ENCODE measurements at regions not wholly inside any gene's neighbourhood (a gene's known extent, or its start where the extent isn't known, plus 50 kb on each side); places are given as distances from the start of the nearest gene placed in this dataset.

DNA sequence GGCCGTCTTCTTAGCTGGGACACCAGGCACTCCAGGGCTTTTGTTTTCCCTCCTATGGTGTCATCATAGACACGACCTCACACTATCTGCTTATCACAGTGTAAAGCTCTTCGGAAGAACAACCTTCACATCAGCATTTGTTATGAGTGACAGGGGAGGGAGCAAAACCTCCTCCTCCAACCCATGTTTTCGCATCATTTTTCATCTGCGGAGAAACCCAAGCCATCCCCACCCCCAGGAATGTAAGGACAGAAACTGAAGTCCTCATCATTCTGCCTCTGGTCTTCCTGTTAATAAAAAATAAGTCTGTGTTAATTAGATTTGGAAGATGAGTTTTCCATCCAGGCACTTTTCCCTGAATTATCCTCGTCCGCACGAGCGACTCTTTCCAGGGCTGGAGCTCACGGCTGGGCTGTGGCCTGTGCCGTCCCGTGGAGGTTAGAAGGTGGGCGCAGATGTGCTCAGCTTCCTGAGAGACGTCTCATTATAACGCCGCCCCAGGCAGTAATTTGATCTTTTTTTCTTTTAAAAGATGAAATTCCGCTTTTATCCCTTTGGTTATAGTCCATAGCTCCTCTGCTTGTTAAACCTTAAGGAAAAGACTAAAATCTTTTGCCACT, 101.6 kb upstream of the TMEM18 start:
- H3K36me3 ChIP-seq, result no peaks in the 10 kb centered on the region
- no peaks in the 10 kb centered on the region for H3K27me3 ChIP-seq
- intact Hi-C loops (cut with DNase I), result no loop called here
- H3K4me3 ChIP-seq, result no peak overlapping the region
- DNase-seq, result no peak
- TF ChIP-seq POLR2A (IDR thresholded peaks at IDR 0.05) (no peak), POLR2AphosphoS5 (IDR thresholded peaks at IDR 0.05) (no peak), EP300 (IDR thresholded peaks at IDR 0.05) (no peak)
- TF ChIP-seq, protein P1, sequence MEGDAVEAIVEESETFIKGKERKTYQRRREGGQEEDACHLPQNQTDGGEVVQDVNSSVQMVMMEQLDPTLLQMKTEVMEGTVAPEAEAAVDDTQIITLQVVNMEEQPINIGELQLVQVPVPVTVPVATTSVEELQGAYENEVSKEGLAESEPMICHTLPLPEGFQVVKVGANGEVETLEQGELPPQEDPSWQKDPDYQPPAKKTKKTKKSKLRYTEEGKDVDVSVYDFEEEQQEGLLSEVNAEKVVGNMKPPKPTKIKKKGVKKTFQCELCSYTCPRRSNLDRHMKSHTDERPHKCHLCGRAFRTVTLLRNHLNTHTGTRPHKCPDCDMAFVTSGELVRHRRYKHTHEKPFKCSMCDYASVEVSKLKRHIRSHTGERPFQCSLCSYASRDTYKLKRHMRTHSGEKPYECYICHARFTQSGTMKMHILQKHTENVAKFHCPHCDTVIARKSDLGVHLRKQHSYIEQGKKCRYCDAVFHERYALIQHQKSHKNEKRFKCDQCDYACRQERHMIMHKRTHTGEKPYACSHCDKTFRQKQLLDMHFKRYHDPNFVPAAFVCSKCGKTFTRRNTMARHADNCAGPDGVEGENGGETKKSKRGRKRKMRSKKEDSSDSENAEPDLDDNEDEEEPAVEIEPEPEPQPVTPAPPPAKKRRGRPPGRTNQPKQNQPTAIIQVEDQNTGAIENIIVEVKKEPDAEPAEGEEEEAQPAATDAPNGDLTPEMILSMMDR (IDR thresholded peaks at IDR 0.05), result no peak
- 81 to 86% methylated on average over 17 of the region's 17 CpGs for WGBS, 2 donors
- H3K9me3 ChIP-seq, result peaks cover 0 to 2% (median 0%) of the 10 kb centered on the region in 4 donors
- H3K4me1 ChIP-seq, result no peaks in the 10 kb centered on the region
- H3K27ac ChIP-seq, result no peak overlapping the region

DNA sequence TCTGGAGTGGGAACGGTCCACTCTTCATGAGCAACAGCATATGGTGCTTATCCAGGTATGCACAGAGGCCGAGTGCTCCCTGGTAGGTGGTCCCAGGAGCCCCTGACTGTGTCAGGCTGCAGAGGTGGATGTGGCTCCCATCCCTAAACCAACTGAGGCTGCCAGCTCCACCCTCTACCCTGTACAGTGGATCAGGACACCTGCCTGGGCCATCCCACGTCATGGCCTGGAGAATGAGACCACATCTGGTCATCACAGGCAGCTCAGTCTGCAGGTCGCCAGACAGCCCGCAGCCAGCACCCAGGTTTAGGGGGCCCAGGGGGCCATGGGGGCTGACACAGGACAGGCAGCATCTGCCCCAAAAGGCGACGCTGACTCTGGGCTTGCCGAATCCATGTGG, 100.3 kb upstream of the TMEM18 start:
- WGBS, 2 donors, result 88 to 91% methylated on average over 8 of the region's 8 CpGs
- TF ChIP-seq, protein P1 (IDR thresholded peaks at IDR 0.05), result no peak
- TF ChIP-seq POLR2A (IDR thresholded peaks at IDR 0.05), result no peak
- no peak for TF ChIP-seq EP300 (IDR thresholded peaks at IDR 0.05)
- TF ChIP-seq POLR2AphosphoS5 (IDR thresholded peaks at IDR 0.05), result no peak
- intact Hi-C loops (cut with DNase I), result no loop called here

DNA sequence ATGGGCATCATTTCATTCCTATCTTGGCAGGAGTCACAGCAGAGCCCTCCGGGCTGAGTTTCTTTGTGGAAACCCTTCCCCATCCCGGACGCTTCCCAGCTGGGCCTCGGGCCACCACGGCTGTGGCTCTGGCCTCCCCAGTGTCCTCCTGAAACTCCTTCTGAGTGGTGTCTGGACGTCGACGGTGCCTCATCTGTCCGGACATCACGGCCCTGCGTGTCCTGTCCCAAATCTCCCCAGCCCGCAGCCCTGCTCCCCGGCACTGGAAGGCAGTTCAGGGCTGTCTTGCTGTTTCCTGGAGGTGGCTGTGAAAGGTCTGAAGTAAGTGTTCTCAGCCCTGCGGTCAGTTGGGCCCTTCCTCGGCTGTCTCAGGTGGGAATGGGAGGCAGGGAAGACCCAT, 99.8 kb upstream of the TMEM18 start:
- Histone ChIP-seq H3K36me3 (no peaks in the 10 kb centered on the region), H3K4me3 (no peak overlapping the region), H3K4me1 (no peaks in the 10 kb centered on the region), H3K9me3 (peaks cover 0 to 2% (median 0%) of the 10 kb centered on the region in 4 donors), H3K27me3 (no peaks in the 10 kb centered on the region), H3K27ac (no peak overlapping the region)
- 80% methylated on average over 15 of the region's 15 CpGs for WGBS, 2 donors
- intact Hi-C loops (cut with DNase I), result no loop called here
- TF ChIP-seq POLR2AphosphoS5 (IDR thresholded peaks at IDR 0.05), result no peak
- no peak for TF ChIP-seq EP300 (IDR thresholded peaks at IDR 0.05)
- no peak for TF ChIP-seq POLR2A (IDR thresholded peaks at IDR 0.05)
- TF ChIP-seq, protein P1 (IDR thresholded peaks at IDR 0.05), result no peak
- DNase-seq, result no peak

More for the DNA sequence above, 100.3 kb upstream of the TMEM18 start:
- Histone ChIP-seq H3K4me1 (no peaks in the 10 kb centered on the region), H3K9me3 (peaks cover 0 to 2% (median 0%) of the 10 kb centered on the region in 4 donors), H3K4me3 (no peak overlapping the region), H3K36me3 (no peaks in the 10 kb centered on the region), H3K27me3 (no peaks in the 10 kb centered on the region), H3K27ac (no peak overlapping the region)
- no peak for DNase-seq

DNA sequence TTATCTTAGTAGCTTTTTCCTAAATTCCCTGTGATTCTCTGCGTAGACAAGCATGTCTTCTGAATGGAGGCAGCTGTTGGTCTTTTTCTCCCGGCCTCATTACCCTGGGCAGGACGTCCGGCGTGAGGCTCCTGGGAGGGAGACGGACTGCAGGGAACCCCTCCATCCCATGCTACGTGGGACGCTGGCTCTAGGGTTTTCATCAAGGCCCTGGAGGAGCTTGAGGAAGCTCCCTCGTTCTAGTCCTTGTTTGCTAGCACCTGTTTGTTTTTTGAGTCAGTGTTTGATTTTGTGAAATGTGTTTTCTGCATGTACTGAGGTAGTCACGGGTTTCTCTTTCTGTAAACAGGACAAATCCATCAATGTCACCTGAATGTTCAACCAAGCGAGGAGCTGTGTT, 99.3 kb upstream of the TMEM18 start:
- WGBS, 2 donors, result 62 to 65% methylated on average over 11 of the region's 11 CpGs
- Histone ChIP-seq H3K27me3 (no peaks in the 10 kb centered on the region), H3K27ac (no peak overlapping the region), H3K9me3 (peaks cover 0 to 2% (median 0%) of the 10 kb centered on the region in 4 donors), H3K36me3 (no peaks in the 10 kb centered on the region), H3K4me3 (no peak overlapping the region), H3K4me1 (no peaks in the 10 kb centered on the region)
- TF ChIP-seq POLR2A (IDR thresholded peaks at IDR 0.05) (no peak), POLR2AphosphoS5 (IDR thresholded peaks at IDR 0.05) (no peak), EP300 (IDR thresholded peaks at IDR 0.05) (no peak)
- TF ChIP-seq, protein P1 (IDR thresholded peaks at IDR 0.05), result no peak
- intact Hi-C loops (cut with DNase I), result no loop called here
- no peak for DNase-seq

DNA sequence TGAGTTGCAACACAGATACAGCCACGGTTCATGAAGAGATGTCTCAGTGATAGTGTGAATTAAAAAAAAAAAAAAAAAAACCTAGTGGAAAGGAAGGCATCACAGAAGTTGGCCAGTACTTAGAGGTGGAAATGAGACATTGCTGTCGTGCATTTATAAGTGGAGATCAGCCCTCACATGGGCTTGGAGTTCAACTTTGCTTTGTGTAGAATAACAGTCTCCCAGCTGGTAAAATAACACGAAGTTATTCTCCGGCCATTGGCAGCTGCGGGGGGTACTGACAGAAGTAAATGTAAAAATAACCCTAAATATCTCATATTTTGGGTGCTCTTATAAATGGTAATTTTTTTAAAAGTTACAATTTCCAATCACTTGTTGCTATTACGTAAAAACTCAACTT, 98.8 kb upstream of the TMEM18 start:
- TF ChIP-seq POLR2AphosphoS5 (IDR thresholded peaks at IDR 0.05) (no peak), EP300 (IDR thresholded peaks at IDR 0.05) (no peak), POLR2A (IDR thresholded peaks at IDR 0.05) (no peak)
- TF ChIP-seq, protein P1 (IDR thresholded peaks at IDR 0.05), result no peak
- DNase-seq, result no peak
- Histone ChIP-seq H3K27me3 (no peaks in the 10 kb centered on the region), H3K9me3 (peaks cover 0 to 2% (median 0%) of the 10 kb centered on the region in 4 donors), H3K27ac (no peak overlapping the region), H3K4me1 (no peaks in the 10 kb centered on the region), H3K4me3 (no peak overlapping the region), H3K36me3 (no peaks in the 10 kb centered on the region)
- intact Hi-C loops (cut with DNase I), result no loop called here
- 67 to 68% methylated on average over 6 of the region's 6 CpGs for WGBS, 2 donors
